ENCODE measurements at regions not wholly inside any gene's neighbourhood (a gene's known extent, or its start where the extent isn't known, plus 50 kb on each side); places are given as distances from the start of the nearest gene placed in this dataset.

DNA sequence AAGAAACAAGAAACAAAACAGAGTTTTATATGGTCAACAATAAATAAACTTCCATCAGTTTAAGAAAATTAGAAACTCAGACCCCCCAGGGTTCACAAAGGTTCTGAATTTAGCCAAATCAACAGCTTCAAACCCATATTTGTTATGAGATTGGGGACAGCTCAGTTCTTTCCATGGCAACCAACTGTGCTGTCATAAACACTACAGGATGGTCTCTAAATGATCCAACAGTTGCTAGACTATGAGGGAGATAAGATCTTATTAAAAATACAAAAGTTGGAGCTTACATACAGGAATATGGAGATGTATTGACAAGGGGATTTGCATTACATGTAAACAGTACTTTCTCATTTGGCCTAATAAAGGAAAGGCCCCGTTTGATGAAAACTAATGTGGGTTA, 154.6 kb upstream of the CTAGE1 start:
- Histone ChIP-seq H3K4me1 (ENCODE audit: insufficient read depth, low read length) (no peaks in the 10 kb centered on the region), H3K36me3 (ENCODE audit: insufficient read depth, low read length) (no peaks in the 10 kb centered on the region), H2AFZ (ENCODE audit: low read depth, low read length) (no peak overlapping the region), H3K4me3 (ENCODE audit: low read depth in 1 of 2, low read length in 2 of 2) (no peak overlapping the region), H3K27me3 (ENCODE audit: insufficient read depth, low read length, poor library complexity) (no peaks in the 10 kb centered on the region), H3K9ac (ENCODE audit: low read depth, low read length) (no peak overlapping the region), H3K27ac (ENCODE audit: low read length) (no peak overlapping the region), H4K20me1 (ENCODE audit: insufficient read depth, low read length) (no peaks in the 10 kb centered on the region), H3K4me2 (ENCODE audit: insufficient read depth, low read length) (no peak overlapping the region), H3K79me2 (ENCODE audit: insufficient read depth, low read length) (no peaks in the 10 kb centered on the region), H3K9me3 (ENCODE audit: insufficient read depth, low read length, severe bottlenecking) (no peaks in the 10 kb centered on the region)
- DNase-seq = no peak
- no peak for ATAC-seq (ENCODE audit: insufficient read depth, low read depth)
- TF ChIP-seq, protein P1, sequence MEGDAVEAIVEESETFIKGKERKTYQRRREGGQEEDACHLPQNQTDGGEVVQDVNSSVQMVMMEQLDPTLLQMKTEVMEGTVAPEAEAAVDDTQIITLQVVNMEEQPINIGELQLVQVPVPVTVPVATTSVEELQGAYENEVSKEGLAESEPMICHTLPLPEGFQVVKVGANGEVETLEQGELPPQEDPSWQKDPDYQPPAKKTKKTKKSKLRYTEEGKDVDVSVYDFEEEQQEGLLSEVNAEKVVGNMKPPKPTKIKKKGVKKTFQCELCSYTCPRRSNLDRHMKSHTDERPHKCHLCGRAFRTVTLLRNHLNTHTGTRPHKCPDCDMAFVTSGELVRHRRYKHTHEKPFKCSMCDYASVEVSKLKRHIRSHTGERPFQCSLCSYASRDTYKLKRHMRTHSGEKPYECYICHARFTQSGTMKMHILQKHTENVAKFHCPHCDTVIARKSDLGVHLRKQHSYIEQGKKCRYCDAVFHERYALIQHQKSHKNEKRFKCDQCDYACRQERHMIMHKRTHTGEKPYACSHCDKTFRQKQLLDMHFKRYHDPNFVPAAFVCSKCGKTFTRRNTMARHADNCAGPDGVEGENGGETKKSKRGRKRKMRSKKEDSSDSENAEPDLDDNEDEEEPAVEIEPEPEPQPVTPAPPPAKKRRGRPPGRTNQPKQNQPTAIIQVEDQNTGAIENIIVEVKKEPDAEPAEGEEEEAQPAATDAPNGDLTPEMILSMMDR (IDR thresholded peaks at IDR 0.05; ENCODE audit: borderline replicate concordance, extremely low read depth, low read length, poor library complexity, severe bottlenecking) = no peak
- no peak for TF ChIP-seq EZH2 (IDR thresholded peaks at IDR 0.05; ENCODE audit: borderline replicate concordance, low read depth, low read length, severe bottlenecking)

DNA sequence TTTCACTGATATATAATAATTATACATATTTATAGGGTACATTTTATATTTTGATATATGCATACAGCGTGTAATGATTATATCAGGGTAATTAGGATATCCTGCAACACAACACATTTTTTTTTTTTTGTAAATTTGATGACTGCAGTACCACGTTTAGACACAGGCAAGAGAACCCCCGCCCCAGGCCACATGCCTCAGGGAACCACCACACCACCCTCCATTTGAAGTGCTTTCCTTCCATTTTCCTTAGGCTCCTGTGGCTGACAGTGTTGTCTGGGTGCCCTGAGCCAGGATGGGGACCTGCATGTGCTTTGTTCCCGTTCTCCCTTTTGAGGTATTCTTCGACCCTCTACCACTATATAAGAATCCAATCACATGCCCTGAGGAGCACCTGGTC, 161.6 kb upstream of the CTAGE1 start:
- Histone ChIP-seq H3K27me3 (ENCODE audit: insufficient read depth, low read length, poor library complexity) (no peaks in the 10 kb centered on the region), H3K9ac (ENCODE audit: low read depth, low read length) (no peak overlapping the region), H3K36me3 (ENCODE audit: insufficient read depth, low read length) (no peaks in the 10 kb centered on the region), H3K27ac (ENCODE audit: low read length) (no peak overlapping the region), H4K20me1 (ENCODE audit: insufficient read depth, low read length) (no peaks in the 10 kb centered on the region), H3K4me2 (ENCODE audit: insufficient read depth, low read length) (no peak overlapping the region), H2AFZ (ENCODE audit: low read depth, low read length) (no peak overlapping the region), H3K4me3 (ENCODE audit: low read depth in 1 of 2, low read length in 2 of 2) (no peak overlapping the region), H3K9me3 (ENCODE audit: insufficient read depth, low read length, severe bottlenecking) (no peaks in the 10 kb centered on the region), H3K79me2 (ENCODE audit: insufficient read depth, low read length) (no peaks in the 10 kb centered on the region), H3K4me1 (ENCODE audit: insufficient read depth, low read length) (no peaks in the 10 kb centered on the region)
- no peak for TF ChIP-seq EZH2 (IDR thresholded peaks at IDR 0.05; ENCODE audit: borderline replicate concordance, low read depth, low read length, severe bottlenecking)
- TF ChIP-seq, protein P1 (IDR thresholded peaks at IDR 0.05; ENCODE audit: borderline replicate concordance, extremely low read depth, low read length, poor library complexity, severe bottlenecking) = no peak
- ATAC-seq (ENCODE audit: insufficient read depth, low read depth) = no peak
- DNase-seq = no peak

DNA sequence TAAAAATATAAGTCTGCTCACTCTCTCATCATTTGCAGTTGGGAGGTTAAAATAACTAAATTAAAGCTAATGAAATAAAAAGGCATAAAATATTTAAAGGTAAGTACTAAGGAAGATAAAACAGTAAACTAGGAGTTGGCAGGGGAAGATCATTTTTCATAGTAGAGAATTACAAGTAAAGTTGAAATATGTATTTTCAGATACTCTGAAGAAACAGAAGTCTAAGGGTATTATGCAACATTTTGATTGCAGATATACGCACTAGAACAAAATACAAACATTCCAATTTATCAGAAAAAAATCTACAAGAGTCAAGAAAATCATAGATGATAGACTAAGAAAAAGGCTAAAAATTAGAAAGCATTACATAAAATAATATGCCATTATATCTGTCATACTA, 167.6 kb upstream of the CTAGE1 start:
- H3K79me2 ChIP-seq (ENCODE audit: insufficient read depth, low read length) = no peaks in the 10 kb centered on the region
- H3K9me3 ChIP-seq (ENCODE audit: insufficient read depth, low read length, severe bottlenecking) = no peaks in the 10 kb centered on the region
- no peaks in the 10 kb centered on the region for H4K20me1 ChIP-seq (ENCODE audit: insufficient read depth, low read length)
- TF ChIP-seq, protein P1 (IDR thresholded peaks at IDR 0.05; ENCODE audit: borderline replicate concordance, extremely low read depth, low read length, poor library complexity, severe bottlenecking) = no peak
- no peaks in the 10 kb centered on the region for H3K27me3 ChIP-seq (ENCODE audit: insufficient read depth, low read length, poor library complexity)
- H3K4me1 ChIP-seq (ENCODE audit: insufficient read depth, low read length) = no peaks in the 10 kb centered on the region
- no peak overlapping the region for H3K4me3 ChIP-seq (ENCODE audit: low read depth in 1 of 2, low read length in 2 of 2)
- no peak overlapping the region for H3K9ac ChIP-seq (ENCODE audit: low read depth, low read length)
- ATAC-seq (ENCODE audit: insufficient read depth, low read depth) (no peak), DNase-seq (no peak)
- no peak overlapping the region for H2AFZ ChIP-seq (ENCODE audit: low read depth, low read length)
- no peaks in the 10 kb centered on the region for H3K36me3 ChIP-seq (ENCODE audit: insufficient read depth, low read length)
- no peak overlapping the region for H3K27ac ChIP-seq (ENCODE audit: low read length)
- no peak overlapping the region for H3K4me2 ChIP-seq (ENCODE audit: insufficient read depth, low read length)

DNA sequence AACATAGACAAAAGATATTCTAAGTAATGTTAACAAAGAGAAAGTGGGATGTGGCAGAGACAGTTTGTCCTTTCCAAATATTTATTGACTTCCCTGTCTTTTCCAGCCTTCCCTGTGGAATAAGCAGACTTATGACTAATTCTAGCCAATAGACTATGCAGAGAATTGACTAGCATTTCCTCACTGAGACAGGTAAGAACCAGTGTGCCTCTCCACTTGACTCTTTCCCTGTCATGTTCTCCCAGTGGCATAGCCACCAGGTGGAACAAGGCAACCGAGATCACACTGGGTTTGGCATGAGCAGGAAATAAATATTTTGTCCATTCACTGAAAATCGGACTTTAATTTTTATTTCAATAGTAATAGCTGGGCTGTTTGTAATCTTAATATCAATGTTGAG, 168.1 kb upstream of the CTAGE1 start:
- Histone ChIP-seq H3K4me2 (ENCODE audit: insufficient read depth, low read length) (no peak overlapping the region), H3K79me2 (ENCODE audit: insufficient read depth, low read length) (no peaks in the 10 kb centered on the region), H3K27me3 (ENCODE audit: insufficient read depth, low read length, poor library complexity) (no peaks in the 10 kb centered on the region), H2AFZ (ENCODE audit: low read depth, low read length) (no peak overlapping the region), H3K36me3 (ENCODE audit: insufficient read depth, low read length) (no peaks in the 10 kb centered on the region), H4K20me1 (ENCODE audit: insufficient read depth, low read length) (no peaks in the 10 kb centered on the region), H3K4me3 (ENCODE audit: low read depth in 1 of 2, low read length in 2 of 2) (no peak overlapping the region), H3K9me3 (ENCODE audit: insufficient read depth, low read length, severe bottlenecking) (no peaks in the 10 kb centered on the region), H3K27ac (ENCODE audit: low read length) (no peak overlapping the region), H3K9ac (ENCODE audit: low read depth, low read length) (no peak overlapping the region), H3K4me1 (ENCODE audit: insufficient read depth, low read length) (no peaks in the 10 kb centered on the region)
- DNase-seq (no peak), ATAC-seq (ENCODE audit: insufficient read depth, low read depth) (no peak)
- TF ChIP-seq, protein P1 (IDR thresholded peaks at IDR 0.05; ENCODE audit: borderline replicate concordance, extremely low read depth, low read length, poor library complexity, severe bottlenecking) = no peak
- TF ChIP-seq EZH2 (IDR thresholded peaks at IDR 0.05; ENCODE audit: borderline replicate concordance, low read depth, low read length, severe bottlenecking) = no peak

Data from DND-41 (cell line).